HEK293T (cell line): ENCODE measurements at regions not wholly inside any gene's neighbourhood (a gene's known extent, or its start where the extent isn't known, plus 50 kb on each side); places are given as distances from the start of the nearest gene placed in this dataset.

Source experiments
- FOXA1 ChIP-seq: fragments of 450-650 bp; IDR thresholded peaks from 2 replicates; pipeline ENCODE4 v1.6.1; 2016; ENCODE audit warnings: mild to moderate bottlenecking
- FOXM1 ChIP-seq: fragments of 450-650 bp; IDR thresholded peaks from 2 replicates; pipeline ENCODE4 v1.6.1; 2017; ENCODE audit warnings: mild to moderate bottlenecking, borderline replicate concordance
- LEF1 ChIP-seq: fragments of 450-650 bp; IDR thresholded peaks from 2 replicates; pipeline ENCODE4 v1.6.1; 2017; ENCODE audit warnings: mild to moderate bottlenecking, borderline replicate concordance
- NFRKB ChIP-seq: fragments of 450-650 bp; IDR thresholded peaks from 2 replicates; pipeline ENCODE4 v1.6.1; 2016; ENCODE audit warnings: mild to moderate bottlenecking, moderate library complexity

GRCh38 chr19:5260381-5260967 is 80.1 kb downstream of the PTPRS start:
- TF ChIP-seq FOXA1 (no peak), FOXM1 (no peak), NFRKB (no peak), LEF1 (no peak)
